Hypothalamus (tissue), 51 donors: ENCODE measurements at regions not wholly inside any gene's neighbourhood (a gene's known extent, or its start where the extent isn't known, plus 50 kb on each side); places are given as distances from the start of the nearest gene placed in this dataset.

ENCODE experiments used
- DNase-seq, 51 donors: peaks; one replicate each; lab custom pipeline; 2025; lab: John Stamatoyannopoulos, UW

DNA sequence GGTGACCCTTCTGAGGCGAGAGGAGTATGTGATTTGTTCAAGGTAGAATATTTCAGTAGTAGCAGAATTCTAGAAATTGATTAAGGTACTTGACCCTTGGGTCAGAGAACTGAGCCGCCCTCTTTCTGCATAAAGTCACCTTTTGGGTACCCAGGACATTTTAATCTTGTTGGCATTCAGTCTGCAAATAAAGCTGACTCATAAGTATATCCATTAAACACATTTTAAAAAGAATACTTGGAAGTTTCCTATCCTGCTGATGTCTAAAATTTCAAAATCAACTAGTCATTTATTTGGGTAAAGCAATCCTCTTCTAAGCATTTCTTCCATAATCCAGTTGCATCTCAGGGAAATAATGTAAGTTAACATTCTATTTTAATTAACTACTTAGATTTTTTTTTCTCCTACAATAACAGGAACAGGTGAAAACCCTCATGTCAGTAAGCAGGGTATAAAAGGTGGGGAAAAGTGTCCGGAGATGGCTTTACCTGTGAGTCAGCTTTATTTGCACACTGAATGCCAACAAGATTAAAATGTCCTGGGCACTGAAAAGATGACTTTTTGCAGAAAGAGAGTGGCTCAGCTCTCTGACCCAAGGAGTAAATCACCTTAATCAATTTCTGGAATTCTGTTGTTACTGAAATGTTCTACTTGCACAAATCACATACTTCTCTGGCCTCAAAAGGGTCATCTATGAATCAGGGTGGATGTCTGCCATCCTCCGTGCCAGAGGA, 78.7 kb upstream of the ITGA6 start:
- DNase-seq, result no peak

GRCh38 chr2:172350839-172351479, 76.4 kb upstream of the ITGA6 start:
- peak in 41 of 51 donors; percentile 5 to 81 (median 53) for DNase-seq

- peak in 4 of 51 donors; percentile 8 to 48 (median 29) for DNase-seq
Observed at GRCh38 chr2:172351586-172351985, 75.8 kb upstream of the ITGA6 start.

GRCh38 chr2:172354347-172354746, 73.0 kb upstream of the ITGA6 start:
- DNase-seq, result no peak

- no peak for DNase-seq
Observed at GRCh38 chr2:172357442-172357841, 69.9 kb upstream of the ITGA6 start.

DNA sequence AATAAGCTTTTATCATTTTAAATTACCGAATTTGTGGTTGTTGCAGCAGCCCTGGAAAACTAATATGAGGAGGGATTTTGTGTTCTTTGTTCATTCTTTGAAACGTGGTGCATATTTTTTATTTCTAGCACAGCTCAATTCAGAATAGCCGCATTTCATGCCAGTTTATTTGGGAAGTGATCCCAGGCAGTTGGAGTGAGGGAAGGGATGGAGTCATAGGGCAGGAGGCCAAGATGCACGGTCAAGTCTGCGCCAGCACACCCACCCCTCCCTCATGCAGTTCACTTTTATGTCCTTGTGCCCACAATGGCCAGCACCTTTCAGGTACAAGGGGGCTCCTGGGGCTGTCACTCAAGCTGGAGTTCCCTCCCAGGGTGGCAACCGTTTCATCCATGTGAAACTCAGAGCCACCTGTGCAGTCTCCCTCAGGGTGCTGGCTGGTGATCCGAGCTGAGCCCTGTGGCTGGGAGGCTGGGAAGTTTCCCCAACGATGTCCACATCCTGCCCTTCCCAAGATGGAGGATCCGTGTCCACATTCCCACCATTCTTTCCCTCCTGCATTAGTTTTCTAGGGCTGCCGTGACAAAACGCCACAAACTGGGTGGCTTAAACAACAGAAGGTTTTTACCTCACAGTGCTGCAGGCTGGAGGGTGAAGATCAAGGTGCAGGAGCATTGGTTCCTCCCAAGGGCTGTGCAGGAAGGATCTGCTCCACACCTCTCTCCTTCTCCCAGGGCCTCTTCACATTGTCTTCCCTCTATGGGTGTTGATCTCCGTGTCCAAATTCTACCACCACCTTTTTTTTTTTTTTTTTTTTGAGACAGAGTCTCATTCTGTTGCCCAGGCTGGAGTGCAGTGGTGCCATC, 68.5 kb upstream of the ITGA6 start:
- peak in 11 of 51 donors; percentile 1 to 32 (median 6) for DNase-seq

GRCh38 chr2:172361360-172361759, 66.0 kb upstream of the ITGA6 start:
- no peak for DNase-seq

DNA sequence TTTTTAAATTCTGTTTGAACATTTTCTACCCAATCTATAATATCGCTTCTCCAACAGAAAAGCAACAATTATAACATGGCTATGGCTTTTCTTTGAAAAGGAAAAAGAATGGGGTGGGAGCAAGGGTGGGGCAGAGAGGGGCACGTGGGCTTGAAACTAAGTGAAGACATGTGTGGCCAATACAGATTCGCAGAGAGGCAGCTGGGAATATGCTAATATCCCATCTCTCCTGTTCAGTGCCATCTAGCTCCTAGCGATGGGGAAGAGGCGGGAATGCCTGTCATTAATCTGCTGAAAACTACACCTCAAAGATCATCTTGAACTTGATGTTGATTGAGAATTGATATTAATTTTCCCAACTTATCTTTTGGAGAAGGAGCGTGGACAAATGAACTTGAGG, 65.5 kb upstream of the ITGA6 start:
- no peak for DNase-seq

DNA sequence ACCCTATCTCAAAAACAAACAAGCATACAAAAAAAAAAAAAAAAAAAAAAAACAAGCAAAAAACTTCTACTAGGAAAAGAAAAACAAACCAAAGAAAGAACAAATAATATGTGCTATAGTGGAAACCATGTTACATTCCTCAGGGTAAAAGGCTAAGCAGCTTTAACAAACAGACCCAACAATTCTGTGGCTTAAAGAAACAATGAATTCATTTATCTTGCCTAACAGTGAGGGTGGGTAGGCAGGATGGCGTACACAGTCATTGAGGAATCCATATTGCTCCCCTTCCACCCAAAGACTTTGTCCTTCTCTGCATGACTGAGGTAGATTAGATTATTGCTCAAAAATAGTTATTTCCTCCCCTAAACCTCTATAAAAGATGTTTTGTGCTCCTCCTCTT, 63.1 kb upstream of the ITGA6 start:
- no peak for DNase-seq

DNA sequence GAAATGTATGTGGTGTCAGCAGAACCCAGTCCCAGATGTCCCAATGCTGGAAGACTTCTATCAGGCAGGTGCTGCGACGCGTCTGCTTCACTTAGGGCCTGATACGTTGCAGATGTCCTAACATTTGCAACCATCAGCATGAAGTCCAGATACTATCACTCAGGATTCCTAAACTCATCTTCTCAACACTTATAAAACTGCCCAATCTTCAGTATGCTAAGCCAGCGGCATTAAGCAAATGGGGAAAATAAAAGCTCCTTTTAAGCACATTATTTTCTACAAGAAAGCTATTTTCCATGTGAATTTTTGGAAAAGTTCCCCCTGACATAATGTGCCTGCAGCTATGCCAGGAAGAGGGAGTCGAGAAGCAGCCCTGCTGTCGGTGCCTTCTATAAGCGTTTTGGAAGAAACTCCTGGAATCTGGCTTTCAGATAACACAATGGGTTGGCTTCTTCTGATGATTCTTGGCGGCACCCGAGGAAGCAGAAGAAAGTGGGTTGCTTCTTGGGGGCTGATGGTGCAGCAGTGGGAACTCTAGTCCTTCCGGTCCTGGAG, 60.7 kb upstream of the ITGA6 start:
- no peak for DNase-seq

- DNase-seq, result no peak
Observed at GRCh38 chr2:172370821-172371455, 56.4 kb upstream of the ITGA6 start.

DNA sequence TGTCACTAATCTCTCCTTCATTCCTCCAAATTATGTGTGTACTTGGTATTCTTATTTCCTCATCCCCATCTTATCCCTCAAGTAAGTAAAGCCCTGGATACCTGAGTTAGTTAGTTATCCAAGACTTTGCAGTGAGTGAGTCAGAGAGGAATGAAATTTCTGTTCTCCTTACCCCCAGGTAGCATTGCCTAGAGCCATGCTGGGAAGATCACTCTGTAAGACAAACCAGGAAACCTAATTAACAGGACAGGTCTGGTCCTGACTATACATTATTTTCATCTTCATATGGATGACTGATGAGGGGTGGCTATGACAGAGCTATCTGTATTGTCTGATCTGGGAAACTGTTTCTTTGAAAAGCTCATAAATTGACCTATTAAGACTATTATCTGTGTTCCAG, 55.0 kb upstream of the ITGA6 start:
- DNase-seq, result no peak

- DNase-seq, result no peak
Observed at GRCh38 chr2:172373076-172373475, 54.3 kb upstream of the ITGA6 start.

DNA sequence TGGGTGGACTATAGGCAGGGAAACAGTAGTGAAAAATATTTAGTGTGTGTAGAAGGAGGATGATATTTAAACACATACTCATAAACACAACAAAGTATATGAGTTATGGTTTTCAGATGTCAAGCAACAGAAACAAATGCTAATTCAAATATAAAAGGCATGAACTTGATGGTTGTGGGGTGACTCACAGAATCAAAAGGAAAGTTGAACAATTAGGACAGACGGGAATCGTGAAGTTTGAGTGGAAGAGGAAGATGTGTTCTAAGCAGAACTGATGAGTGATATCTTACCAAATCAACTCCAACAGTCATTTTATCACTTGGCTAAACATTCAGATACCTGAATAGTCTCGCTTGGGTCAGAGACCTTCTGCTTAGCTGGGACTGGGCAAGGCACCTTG, 53.6 kb upstream of the ITGA6 start:
- DNase-seq, result no peak

- DNase-seq, result no peak
Observed at GRCh38 chr2:172374318-172375240, 52.8 kb upstream of the ITGA6 start.

DNA sequence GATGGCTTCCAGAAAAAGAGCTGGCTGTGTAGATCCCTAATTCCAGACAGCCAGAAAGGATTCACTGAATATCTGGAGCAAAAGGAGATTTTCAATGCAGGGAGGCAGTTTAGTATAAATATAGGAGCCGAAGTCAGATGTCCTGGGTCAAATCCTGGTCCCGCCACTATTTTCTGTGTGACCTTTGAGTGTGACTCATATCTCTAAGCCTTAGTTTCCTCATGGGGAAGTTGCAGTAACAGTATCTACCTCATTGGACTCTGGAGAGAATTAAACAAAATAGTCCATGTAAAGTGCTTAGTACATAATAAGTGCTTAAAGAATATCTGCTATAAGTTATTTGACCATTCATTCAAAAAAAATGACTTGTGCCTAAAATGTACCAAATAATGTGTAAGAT, 52.1 kb upstream of the ITGA6 start:
- no peak for DNase-seq

DNA sequence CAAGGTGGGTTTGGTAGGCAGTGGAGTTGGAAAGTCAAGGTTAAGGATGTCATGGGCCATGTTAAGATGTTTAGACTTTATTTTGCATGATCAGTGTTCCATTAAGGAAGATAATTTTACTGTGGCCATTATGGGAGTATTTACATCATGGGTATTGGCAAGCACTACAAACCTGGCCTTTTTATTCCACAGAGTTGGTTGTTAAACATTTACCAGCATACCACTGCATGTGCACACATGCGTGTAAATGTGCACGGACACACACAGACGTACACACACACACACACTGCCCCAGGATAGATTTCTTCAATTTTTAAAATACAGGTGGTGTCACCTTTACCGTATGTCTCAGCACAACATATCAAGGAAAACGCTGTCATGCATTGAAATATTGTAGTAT, 51.4 kb upstream of the ITGA6 start:
- DNase-seq, result no peak

- DNase-seq, result no peak
Observed at GRCh38 chr2:172376505-172377125, 50.8 kb upstream of the ITGA6 start.

DNA sequence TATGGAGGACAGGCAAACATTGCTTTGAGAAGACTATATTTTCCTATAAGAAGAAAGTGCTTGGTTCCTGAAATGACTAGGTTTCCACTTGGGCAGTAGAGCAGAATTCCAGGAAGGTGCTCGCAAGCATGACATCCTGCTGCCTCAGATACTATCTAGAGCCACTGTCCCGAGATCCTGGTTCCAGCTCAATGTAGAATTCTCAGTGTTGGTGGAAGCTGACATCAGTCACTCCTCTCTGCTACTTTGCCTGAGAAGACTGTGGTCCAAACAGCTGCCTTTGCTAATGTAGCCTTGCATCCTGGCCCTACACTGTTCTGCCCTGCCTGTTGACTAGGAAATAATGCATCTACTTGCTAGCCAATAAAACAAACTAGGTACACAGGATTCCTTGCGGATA, 50.0 kb upstream of the ITGA6 start:
- DNase-seq, result no peak
